ENCODE measurements at regions not wholly inside any gene's neighbourhood (a gene's known extent, or its start where the extent isn't known, plus 50 kb on each side); places are given as distances from the start of the nearest gene placed in this dataset.

DNA sequence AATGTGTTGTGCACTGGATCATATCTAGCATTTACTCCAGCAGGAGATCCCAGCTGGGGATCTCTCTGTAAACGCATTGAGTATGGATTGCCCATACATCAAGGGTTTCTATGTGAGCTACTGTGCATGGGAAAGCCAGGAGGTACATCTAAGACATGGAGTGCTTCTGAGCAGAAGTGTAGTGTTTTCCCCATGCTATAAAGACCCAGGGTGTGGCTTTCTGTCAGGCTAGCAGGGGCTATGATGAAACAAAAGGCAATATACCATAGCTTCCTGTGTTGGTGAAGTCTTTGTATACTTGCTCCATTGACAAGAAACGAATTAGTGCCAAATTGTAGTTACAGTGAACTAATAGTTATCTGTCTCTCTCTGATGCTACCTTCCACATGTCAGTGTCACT lies 329.3 kb upstream of the TLE4 start:
- TF ChIP-seq POLR2A (IDR thresholded peaks at IDR 0.05) (no peak), EP300 (IDR thresholded peaks at IDR 0.05; ENCODE audit: low read depth) (no peak), POLR2AphosphoS5 (IDR thresholded peaks at IDR 0.05) (no peak)
- TF ChIP-seq, protein P1, sequence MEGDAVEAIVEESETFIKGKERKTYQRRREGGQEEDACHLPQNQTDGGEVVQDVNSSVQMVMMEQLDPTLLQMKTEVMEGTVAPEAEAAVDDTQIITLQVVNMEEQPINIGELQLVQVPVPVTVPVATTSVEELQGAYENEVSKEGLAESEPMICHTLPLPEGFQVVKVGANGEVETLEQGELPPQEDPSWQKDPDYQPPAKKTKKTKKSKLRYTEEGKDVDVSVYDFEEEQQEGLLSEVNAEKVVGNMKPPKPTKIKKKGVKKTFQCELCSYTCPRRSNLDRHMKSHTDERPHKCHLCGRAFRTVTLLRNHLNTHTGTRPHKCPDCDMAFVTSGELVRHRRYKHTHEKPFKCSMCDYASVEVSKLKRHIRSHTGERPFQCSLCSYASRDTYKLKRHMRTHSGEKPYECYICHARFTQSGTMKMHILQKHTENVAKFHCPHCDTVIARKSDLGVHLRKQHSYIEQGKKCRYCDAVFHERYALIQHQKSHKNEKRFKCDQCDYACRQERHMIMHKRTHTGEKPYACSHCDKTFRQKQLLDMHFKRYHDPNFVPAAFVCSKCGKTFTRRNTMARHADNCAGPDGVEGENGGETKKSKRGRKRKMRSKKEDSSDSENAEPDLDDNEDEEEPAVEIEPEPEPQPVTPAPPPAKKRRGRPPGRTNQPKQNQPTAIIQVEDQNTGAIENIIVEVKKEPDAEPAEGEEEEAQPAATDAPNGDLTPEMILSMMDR (IDR thresholded peaks at IDR 0.05): no peak

All from transverse colon (tissue), 4 donors.